ENCODE measurements at regions not wholly inside any gene's neighbourhood (a gene's known extent, or its start where the extent isn't known, plus 50 kb on each side); places are given as distances from the start of the nearest gene placed in this dataset.

- TF ChIP-seq KDM1A (IDR thresholded peaks at IDR 0.05; ENCODE audit: borderline replicate concordance, low read length): no peak
- no peak for TF ChIP-seq E2F6 (IDR thresholded peaks at IDR 0.05)
- TF ChIP-seq EP300 (IDR thresholded peaks at IDR 0.05; ENCODE audit: borderline replicate concordance in 1 of 2, low read depth in 2 of 2, low read length in 2 of 2): no peak
- TF ChIP-seq SP1 (IDR thresholded peaks at IDR 0.05; ENCODE audit: low read depth, low read length): no peak
- TF ChIP-seq PHF8 (conservative IDR thresholded peaks at IDR 0.05; ENCODE audit: low read depth, low read length): no peak
Measured at GRCh38 chr4:160716551-160716950, 1447.2 kb downstream of the FSTL5 start (continued).

All from H1 (cell line).